NCI-H526 (cell line): ENCODE measurements at regions not wholly inside any gene's neighbourhood (a gene's known extent, or its start where the extent isn't known, plus 50 kb on each side); places are given as distances from the start of the nearest gene placed in this dataset.
"Not testable (repeated sequence)": the region's sequence is repeated elsewhere in the genome, so short reads cannot be mapped to it uniquely, and the experiment has no call there.

Experiments used
- DNase-seq, 2 experiments: peaks; one replicate each; lab custom pipeline; 2025; lab: John Stamatoyannopoulos, UW

DNA sequence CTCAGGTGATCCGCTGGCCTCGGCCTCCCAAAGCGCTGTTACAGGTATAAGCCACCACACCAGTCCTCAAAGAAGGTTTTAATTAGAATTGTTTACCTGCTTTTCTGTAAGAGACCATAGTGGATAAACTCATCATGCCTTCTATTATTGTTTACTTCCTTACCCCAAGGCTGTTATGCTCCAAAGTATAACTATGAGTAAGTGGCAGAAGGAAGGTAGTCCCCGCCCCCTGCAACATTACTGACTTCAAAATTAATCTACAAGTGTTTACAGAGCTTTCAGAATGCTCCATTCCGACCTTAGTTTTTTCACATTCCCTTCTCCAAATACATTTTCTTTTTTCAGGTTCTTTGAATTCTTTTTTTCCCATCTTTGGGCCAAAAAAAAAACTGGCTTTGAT lies 480.5 kb upstream of the NOX3 start:
- DNase-seq = no peak

DNA sequence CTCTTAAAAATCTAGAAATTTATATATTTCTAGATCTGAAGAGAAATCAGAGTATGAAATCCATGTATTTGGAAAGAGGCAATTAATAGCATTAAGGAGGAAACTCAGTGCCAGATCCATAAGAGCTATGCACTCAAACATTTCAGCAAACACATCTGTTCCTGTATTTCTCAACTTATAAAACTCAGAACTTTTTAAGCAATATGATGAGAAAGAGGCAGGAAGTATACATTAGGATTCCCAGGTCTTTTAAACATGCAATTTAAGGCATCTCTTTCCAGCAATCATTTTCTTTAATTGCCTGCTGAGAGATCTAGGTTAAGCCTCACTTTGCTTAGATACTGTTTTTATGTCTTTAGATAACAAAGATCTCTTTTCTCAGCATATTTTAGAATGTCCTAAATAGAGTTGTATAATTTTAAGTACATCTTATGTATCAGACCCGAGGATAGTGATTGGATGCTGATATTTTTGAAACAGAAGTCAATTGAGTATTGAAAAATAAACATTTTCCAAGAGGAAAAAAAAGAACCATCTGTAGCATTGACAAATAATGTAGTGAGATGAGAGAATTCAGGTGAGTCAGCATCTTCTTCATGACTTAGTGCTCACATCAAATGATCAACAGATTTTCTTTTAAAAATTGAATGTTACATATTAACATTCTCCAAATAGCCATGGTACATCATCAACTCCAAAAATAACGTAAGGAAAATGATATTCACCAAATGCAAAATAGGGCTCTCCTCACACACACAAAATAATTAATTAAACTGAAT lies 461.4 kb upstream of the NOX3 start:
- no peak for DNase-seq

DNA sequence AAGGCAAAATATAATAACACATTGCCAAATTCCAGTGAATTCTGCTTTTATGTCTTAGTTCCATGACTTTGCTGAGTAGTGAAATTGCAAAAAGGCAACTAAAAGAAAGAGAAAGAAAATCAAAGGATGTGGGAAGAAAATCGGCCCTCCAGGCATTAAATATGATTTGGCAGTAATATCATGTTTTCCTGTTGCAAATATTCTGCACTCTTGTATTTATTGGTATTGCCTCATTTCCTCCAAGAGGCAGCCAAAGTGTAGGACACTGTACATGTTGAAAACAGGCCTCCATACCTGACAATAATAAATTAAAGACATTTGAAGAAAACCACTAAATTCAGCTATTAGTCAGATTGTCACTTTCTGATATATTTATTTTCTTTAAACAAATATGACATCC lies 460.0 kb upstream of the NOX3 start:
- DNase-seq = no peak

DNA sequence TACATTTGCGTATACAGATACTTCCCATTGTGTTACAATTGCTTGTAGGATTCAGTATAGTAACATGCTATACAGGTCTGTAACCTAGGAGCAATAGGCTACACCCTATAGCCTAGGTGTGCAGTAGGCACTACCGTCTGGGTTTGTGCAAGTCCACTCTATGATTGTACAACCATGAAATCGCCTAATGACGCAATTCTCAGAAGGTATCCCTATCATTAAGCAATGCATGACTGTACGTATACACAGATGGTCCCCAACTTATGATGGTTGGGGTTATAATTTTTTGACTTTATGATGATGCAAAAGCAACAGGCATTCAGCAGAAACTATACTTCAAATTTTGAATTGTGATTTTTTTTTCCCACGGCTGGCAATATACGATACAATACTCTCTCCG lies 458.2 kb upstream of the NOX3 start:
- DNase-seq = no peak

DNA sequence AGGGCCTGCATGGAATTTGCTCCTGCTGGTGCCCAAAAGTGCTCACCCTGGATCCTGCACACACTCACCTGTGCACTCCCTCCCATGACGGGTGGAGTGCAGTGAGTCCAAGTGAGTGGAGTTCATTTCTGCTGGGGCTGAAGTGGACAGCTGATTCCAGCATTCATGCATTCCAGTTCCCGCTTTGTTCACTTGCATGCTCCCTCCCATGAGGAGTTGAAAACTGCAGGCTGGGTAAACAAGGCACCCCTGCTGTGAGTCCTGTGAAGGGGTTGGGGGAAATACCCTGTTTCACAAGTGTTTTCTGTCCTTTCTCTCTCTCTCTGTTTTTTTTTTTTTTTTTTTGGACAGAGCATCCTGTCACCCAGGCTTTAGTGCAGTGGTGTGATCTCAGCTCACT lies 454.1 kb upstream of the NOX3 start:
- no peak for DNase-seq

DNA sequence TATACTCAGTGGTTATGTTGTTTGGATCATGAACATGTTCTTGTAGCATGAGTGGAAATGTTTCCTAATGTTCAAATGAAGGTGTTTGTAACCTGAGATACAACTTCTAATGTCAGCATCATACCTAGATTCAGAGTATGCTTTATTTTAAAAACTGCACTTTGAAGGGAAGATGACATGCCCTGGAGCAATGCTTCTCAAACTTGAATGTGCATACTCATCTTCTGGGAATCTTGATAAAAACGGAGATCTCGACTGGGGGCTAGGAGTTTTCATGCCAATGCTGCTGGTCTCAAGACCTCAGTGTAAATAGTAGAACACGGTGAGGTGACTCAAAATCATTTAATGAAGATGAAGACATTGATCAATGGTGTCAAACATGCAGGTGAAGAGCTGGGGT lies 440.0 kb upstream of the NOX3 start:
- no peak for DNase-seq

GRCh38 chr6:155894758-155895157 lies 439.1 kb upstream of the NOX3 start:
- no peak for DNase-seq

DNA sequence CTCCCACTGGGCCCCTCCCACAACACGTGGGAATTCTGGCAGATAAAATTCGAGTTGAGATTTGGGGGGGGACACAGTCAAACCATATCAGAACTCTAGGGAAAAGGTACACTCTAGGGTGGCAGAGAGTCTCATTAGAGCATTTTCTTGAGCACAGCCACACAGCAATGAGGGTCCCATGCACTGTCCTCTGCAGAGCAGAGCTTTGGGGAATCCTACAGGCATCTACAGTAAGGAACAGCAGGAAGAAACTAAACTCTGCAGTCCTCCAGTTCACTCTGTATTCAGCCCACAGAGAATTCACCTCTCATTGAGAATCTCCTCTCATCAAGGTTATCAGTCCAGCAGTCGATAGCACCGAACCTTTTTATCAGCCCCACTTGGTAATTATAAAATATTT lies 438.6 kb upstream of the NOX3 start:
- no peak for DNase-seq

DNA sequence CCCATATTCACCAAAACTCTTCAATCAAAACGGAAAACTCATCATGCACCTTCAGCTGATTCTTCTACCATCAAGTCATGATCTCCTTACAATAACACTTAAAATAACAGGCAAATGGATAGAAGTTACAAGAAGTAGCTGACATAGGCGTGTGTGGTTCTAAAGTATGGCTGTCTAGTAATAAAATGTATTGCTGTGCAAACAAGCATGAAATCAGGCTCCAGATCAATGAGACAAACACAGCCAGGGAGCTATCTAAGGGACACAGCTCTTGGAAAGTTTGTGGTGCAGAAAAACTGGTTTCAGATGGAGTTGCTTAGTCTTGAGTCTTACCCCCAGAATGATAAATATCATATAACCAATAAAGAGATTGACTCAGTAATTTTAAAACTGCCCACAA lies 434.8 kb upstream of the NOX3 start:
- DNase-seq = no peak

- no peak for DNase-seq
These were observed 433.8 kb upstream of the NOX3 start for GRCh38 chr6:155889410-155889809.

DNA sequence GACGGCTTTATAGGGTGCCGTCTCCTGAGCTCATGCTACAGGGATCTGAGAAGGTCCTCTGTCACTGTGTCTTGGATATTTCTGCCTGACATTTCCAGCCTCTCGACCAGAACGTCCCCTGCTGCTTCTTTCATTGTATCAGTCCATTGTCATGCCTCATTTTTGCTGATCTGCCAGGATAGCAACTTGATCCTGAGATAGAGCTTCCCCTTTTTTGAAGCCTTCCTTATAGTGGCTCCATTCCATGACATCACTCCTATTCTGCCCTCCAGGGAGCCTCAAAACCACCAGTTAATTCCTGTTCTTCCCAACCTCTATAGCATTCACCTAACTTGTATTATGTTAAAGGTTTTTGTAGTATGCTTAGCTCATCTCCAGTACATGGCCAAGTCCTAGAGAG lies 431.8 kb upstream of the NOX3 start:
- DNase-seq = no peak

DNA sequence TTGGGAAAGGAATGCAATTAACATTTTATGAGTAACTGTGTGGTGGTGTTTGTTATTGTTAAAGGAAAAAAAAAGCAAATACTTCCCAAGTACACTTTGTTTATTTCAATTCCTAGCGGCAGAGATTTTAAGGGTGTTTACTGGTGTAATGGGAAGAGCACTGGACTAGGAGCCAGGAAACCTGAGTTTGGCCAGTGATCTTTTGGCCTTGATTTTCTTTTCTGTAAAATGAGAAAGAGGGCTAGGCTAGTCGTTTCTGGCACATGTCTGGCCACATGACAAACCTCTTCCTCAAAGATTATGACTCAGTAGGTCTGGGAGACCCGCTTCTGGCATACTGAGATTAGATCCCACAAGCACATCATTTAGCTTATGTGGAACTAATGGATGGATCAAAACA lies 428.1 kb upstream of the NOX3 start:
- no peak for DNase-seq

DNA sequence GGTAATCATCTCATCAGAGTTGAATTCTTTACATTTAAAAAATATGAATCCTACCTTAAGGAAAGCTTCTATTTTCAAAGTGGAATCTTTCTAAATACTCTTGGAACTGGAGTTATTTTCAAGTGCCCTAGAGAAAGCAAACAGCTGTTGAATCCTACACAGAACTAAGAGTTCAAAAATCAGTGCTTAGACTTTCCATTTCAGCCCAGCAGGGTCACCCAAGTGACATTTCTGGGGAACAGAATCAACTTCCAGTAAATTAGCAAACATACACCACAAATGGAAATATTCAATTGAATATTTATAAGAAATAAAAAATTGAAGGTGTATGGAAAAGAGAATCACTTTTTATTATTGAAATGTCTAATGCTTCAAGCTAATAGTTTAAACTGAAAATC lies 427.7 kb upstream of the NOX3 start:
- no peak for DNase-seq

GRCh38 chr6:155882527-155883333 lies 427.1 kb upstream of the NOX3 start:
- no peak for DNase-seq

GRCh38 chr6:155881826-155882526 lies 426.3 kb upstream of the NOX3 start:
- DNase-seq = no peak

- DNase-seq = no peak
These were observed 425.3 kb upstream of the NOX3 start for GRCh38 chr6:155880900-155881299.

DNA sequence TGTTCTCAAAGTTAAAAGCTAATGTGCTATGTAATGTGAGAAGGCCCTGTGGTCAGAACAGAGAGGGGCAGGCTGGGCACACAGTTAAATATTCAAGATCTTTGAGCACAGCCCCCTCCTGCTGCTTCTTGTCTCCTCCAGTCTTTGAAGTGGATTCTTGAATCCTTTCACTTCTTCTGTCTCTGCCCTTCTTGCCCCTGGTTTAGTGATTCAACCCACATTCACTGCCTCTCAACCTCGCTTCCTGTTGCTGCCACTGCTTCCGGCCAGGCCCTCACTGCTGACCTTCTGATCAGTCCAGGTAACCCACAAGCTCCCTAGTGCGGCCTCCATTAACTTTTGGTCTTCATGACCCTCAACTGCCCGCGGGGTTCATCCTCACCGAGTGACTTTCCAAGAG lies 417.3 kb upstream of the NOX3 start:
- no peak for DNase-seq

DNA sequence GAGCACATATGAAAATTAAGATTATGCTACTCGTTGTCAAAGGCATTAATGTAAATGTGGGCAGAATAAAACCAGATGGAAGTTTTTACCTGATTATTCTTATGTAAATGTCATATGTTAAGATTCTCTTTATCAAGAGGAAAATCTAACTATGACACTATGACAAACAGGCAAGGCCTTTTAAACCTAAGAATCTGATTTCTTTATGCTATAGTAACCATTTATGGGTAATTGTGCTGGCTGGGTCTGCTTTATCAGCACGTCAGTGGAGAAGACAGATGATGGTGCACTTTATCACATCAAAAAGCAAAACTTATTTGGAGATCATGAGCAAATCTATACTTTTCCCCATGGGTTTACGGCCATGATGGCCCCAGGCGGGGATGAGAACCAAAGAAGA lies 412.0 kb upstream of the NOX3 start:
- no peak for DNase-seq

GRCh38 chr6:155866676-155867390 lies 411.2 kb upstream of the NOX3 start:
- not testable (repeated sequence) for DNase-seq

DNA sequence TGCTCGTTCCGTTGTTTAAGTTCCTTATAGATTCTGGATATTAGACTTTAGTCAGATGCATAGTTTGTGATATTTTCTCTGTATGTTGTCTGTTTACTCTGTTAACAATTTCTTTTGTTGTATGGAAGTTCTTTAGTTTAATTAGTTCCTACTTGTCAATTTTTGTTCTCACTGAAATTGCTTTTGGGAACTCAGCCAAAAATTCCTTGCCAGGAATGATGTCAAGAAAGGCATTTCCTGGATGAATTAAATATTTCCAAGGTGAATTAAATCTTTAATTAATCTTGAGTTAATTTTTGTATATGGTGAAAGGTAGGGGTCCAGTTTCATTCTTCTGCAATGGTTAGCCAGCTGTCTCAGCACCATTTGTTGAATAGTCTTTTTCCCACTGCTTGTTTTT lies 406.2 kb upstream of the NOX3 start:
- no peak for DNase-seq

GRCh38 chr6:155858906-155859305 lies 403.3 kb upstream of the NOX3 start:
- DNase-seq = not testable (repeated sequence)

DNA sequence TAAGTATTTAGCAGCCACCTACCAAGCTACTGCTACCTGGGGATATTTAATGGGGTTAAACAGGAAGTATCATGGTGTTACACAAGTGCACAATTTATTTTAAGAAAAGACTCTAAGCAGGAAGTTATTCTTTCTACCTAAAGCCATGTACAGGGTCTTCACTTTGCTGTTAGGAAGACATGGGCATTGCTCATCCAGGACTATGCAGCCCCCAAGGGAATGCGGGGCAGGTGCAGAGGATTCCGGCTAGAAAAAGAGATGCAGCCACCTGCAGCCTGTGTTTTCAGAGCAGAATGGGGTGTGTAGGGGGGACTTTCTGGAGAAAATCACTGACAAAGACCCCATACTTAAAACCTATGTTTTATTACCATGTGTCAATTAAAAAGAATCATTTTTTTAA lies 399.1 kb upstream of the NOX3 start:
- DNase-seq = no peak
